ENCODE measurements at regions not wholly inside any gene's neighbourhood (a gene's known extent, or its start where the extent isn't known, plus 50 kb on each side); places are given as distances from the start of the nearest gene placed in this dataset.

DNA sequence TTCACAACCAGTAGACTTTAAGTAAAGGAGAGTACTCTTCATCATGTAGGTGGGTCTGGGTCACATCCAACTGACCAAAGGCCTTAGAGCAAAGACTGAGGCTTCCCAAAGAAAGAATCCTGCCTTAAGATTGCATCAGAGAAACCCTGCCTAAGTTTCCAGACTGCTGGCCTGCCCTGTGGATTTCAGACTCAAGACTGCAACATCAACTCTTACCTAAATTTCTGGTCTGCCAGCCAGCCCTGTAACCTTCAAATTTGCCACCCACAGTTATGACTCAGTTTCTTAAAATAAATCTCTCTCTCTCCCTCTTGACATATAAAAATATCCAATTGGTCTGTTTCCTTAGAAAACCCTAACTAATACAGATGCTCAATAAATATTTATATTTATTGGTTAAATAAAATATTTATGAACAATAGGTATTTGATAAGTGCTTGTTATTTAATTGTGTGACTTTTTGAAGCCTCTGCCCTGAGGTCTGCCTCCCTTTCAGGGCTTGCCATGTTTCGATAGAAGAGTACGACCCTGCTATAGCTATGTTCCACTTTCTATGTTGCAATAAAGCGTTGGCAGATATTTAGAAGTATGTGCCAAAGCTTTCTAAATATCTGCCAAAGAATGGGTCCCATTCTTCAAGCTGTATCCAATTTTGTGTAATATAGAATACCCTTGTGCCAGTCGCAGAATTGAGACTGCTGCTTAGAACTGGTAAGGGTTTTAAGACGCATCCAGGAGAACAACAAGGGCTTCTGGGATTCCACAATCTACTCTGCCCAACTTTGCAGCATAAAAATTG lies 65.7 kb downstream of the TMEM30B start:
- Mint-ChIP-seq H3K4me3 (ENCODE audit: unreplicated experiment) (no peak overlapping the region), H3K9me3 (ENCODE audit: unreplicated experiment) (peaks cover 1% of the 10 kb centered on the region)
- TF ChIP-seq, protein P1, sequence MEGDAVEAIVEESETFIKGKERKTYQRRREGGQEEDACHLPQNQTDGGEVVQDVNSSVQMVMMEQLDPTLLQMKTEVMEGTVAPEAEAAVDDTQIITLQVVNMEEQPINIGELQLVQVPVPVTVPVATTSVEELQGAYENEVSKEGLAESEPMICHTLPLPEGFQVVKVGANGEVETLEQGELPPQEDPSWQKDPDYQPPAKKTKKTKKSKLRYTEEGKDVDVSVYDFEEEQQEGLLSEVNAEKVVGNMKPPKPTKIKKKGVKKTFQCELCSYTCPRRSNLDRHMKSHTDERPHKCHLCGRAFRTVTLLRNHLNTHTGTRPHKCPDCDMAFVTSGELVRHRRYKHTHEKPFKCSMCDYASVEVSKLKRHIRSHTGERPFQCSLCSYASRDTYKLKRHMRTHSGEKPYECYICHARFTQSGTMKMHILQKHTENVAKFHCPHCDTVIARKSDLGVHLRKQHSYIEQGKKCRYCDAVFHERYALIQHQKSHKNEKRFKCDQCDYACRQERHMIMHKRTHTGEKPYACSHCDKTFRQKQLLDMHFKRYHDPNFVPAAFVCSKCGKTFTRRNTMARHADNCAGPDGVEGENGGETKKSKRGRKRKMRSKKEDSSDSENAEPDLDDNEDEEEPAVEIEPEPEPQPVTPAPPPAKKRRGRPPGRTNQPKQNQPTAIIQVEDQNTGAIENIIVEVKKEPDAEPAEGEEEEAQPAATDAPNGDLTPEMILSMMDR (IDR thresholded peaks at IDR 0.05; ENCODE audit: partially characterized antibody, unreplicated experiment), result no peak

DNA sequence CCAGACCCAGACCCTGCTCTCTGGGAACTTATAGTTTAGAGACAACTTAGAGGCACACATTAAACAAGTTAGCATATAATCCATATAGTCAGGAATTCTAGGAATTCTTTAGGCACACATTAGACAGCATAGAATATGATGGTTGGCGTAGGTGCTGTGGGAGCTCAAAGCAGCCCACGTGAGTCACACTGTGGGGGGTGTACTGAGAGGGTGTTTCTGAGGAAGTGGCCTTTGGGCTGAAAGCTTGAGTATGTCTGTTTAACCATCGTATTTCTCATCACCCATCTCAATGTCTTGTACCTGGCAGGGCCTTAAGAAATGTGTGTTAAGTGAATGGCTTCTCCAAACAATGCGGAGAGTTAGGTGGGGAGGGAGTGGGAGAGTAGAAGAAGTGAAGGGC lies 67.2 kb downstream of the TMEM30B start:
- TF ChIP-seq, protein P1 (IDR thresholded peaks at IDR 0.05; ENCODE audit: partially characterized antibody, unreplicated experiment), result no peak
- DNase-seq, result no peak
- Mint-ChIP-seq H3K36me3 (ENCODE audit: unreplicated experiment) (no peaks in the 10 kb centered on the region), H3K27me3 (ENCODE audit: unreplicated experiment) (peaks cover 3% of the 10 kb centered on the region), H3K9me3 (ENCODE audit: unreplicated experiment) (peaks cover 1% of the 10 kb centered on the region), H3K4me3 (ENCODE audit: unreplicated experiment) (no peak overlapping the region), H3K4me1 (ENCODE audit: low read depth, unreplicated experiment) (peaks cover 15% of the 10 kb centered on the region), H3K27ac (ENCODE audit: unreplicated experiment) (no peak overlapping the region)

More for the DNA sequence above, 65.7 kb downstream of the TMEM30B start:
- Mint-ChIP-seq H3K27ac (ENCODE audit: unreplicated experiment) (no peak overlapping the region), H3K4me1 (ENCODE audit: low read depth, unreplicated experiment) (peaks cover 14% of the 10 kb centered on the region), H3K36me3 (ENCODE audit: unreplicated experiment) (no peaks in the 10 kb centered on the region), H3K27me3 (ENCODE audit: unreplicated experiment) (peaks cover 3% of the 10 kb centered on the region)
- DNase-seq, result no peak

DNA sequence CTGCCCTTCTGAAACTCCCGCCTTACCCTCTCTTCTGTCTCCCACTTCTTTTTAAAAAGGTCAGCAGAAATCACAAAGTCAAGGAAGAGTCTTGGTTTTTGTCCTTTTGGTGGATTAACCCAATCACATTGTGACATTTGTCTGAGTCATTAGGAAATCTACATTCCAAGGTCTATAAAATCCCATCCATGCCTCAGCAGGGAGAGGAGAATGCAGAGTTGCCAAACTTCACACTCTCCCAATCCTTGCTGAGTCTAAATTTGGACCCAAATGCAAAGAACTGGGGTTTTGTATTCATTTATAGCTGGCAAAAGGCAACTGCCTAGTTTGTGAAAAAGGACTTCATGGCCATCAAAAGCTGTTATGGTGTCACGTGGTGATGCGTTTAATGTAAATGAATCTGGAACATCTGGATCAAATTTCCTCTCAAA lies 67.9 kb downstream of the TMEM30B start:
- Mint-ChIP-seq H3K36me3 (ENCODE audit: unreplicated experiment) (no peaks in the 10 kb centered on the region), H3K4me1 (ENCODE audit: low read depth, unreplicated experiment) (peaks cover 15% of the 10 kb centered on the region), H3K27me3 (ENCODE audit: unreplicated experiment) (peaks cover 3% of the 10 kb centered on the region), H3K4me3 (ENCODE audit: unreplicated experiment) (no peak overlapping the region), H3K27ac (ENCODE audit: unreplicated experiment) (no peak overlapping the region), H3K9me3 (ENCODE audit: unreplicated experiment) (peaks cover 1% of the 10 kb centered on the region)
- TF ChIP-seq, protein P1 (IDR thresholded peaks at IDR 0.05; ENCODE audit: partially characterized antibody, unreplicated experiment), result no peak
- no peak for DNase-seq

DNA sequence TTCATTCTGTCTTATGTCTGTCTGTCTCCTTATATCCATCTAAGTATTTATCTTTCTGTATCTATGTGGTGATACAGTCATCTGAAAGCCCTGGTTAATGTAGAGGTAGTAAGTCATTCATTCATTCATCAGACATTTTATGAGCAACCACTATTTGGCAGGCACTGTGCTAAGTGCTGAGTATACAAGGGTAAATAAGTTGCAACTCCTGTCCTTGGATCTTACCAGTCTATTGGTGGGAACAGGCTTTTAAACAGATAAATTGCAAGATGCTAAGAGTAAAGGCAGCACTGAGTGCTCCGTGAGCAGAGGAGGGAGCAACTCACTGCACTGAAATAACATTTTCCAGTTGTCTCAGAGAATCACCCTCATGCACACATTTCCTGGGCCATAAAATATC lies 68.6 kb downstream of the TMEM30B start:
- TF ChIP-seq, protein P1 (IDR thresholded peaks at IDR 0.05; ENCODE audit: partially characterized antibody, unreplicated experiment), result no peak
- no peak for DNase-seq
- Mint-ChIP-seq H3K4me1 (ENCODE audit: low read depth, unreplicated experiment) (peaks cover 15% of the 10 kb centered on the region), H3K4me3 (ENCODE audit: unreplicated experiment) (no peak overlapping the region), H3K36me3 (ENCODE audit: unreplicated experiment) (no peaks in the 10 kb centered on the region), H3K27ac (ENCODE audit: unreplicated experiment) (no peak overlapping the region), H3K9me3 (ENCODE audit: unreplicated experiment) (peaks cover 1% of the 10 kb centered on the region), H3K27me3 (ENCODE audit: unreplicated experiment) (peaks cover 3% of the 10 kb centered on the region)
